ENCODE measurements at regions not wholly inside any gene's neighbourhood (a gene's known extent, or its start where the extent isn't known, plus 50 kb on each side); places are given as distances from the start of the nearest gene placed in this dataset.

DNA sequence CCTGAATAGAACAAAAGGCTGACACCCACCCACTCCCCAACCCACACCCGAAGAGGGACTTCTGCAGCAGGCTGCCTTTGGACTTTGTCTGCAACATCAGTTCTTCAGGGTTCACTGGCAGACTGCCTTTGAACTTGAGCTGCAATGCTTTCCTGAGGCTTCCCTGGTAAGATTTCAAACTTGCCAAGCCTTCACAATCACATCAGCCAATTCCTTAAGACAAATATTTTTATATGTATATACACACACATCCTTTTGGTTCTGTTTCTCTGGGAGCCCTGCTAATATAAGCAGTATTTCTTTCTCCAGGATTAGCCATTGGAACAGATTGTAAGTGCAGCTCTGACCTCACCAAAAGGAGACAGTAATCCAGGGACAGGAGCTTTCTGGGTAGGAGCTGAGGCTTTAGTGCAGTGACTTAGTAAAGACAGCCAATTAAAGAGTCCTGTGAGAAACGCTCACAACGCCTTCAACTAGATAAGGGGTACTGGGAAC is 55.6 kb upstream of the KMT2E start:
- TF ChIP-seq, protein P1, sequence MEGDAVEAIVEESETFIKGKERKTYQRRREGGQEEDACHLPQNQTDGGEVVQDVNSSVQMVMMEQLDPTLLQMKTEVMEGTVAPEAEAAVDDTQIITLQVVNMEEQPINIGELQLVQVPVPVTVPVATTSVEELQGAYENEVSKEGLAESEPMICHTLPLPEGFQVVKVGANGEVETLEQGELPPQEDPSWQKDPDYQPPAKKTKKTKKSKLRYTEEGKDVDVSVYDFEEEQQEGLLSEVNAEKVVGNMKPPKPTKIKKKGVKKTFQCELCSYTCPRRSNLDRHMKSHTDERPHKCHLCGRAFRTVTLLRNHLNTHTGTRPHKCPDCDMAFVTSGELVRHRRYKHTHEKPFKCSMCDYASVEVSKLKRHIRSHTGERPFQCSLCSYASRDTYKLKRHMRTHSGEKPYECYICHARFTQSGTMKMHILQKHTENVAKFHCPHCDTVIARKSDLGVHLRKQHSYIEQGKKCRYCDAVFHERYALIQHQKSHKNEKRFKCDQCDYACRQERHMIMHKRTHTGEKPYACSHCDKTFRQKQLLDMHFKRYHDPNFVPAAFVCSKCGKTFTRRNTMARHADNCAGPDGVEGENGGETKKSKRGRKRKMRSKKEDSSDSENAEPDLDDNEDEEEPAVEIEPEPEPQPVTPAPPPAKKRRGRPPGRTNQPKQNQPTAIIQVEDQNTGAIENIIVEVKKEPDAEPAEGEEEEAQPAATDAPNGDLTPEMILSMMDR (IDR thresholded peaks at IDR 0.05): no peak
- no peak for TF ChIP-seq POLR2AphosphoS5 (IDR thresholded peaks at IDR 0.05)
- TF ChIP-seq POLR2A (IDR thresholded peaks at IDR 0.05): no peak
